ENCODE measurements at regions not wholly inside any gene's neighbourhood (a gene's known extent, or its start where the extent isn't known, plus 50 kb on each side); places are given as distances from the start of the nearest gene placed in this dataset.

- DNase-seq (ENCODE audit: low spot score) (no peak), FAIRE-seq (no peak)
Observed at GRCh38 chr5:143664623-143665022, 147.3 kb upstream of the HMHB1 start.

- no peak for DNase-seq (ENCODE audit: low spot score)
- FAIRE-seq: no peak
Observed at GRCh38 chr5:143663872-143664271, 148.1 kb upstream of the HMHB1 start.

GRCh38 chr5:143662020-143662419 lies 149.9 kb upstream of the HMHB1 start:
- FAIRE-seq: no peak
- DNase-seq (ENCODE audit: low spot score): no peak

- DNase-seq (ENCODE audit: low spot score): no peak
- FAIRE-seq: no peak
Observed at GRCh38 chr5:143660625-143661024, 151.3 kb upstream of the HMHB1 start.

- no peak for DNase-seq (ENCODE audit: low spot score)
- no peak for FAIRE-seq
Observed at GRCh38 chr5:143659599-143660238, 152.2 kb upstream of the HMHB1 start.

GRCh38 chr5:143658956-143659355 lies 153.0 kb upstream of the HMHB1 start:
- FAIRE-seq: no peak
- no peak for DNase-seq (ENCODE audit: low spot score)

GRCh38 chr5:143657647-143658285 lies 154.2 kb upstream of the HMHB1 start:
- no peak for FAIRE-seq
- DNase-seq (ENCODE audit: low spot score): no peak

- FAIRE-seq (no peak), DNase-seq (ENCODE audit: low spot score) (no peak)
Observed at GRCh38 chr5:143653766-143654282, 158.1 kb upstream of the HMHB1 start.

- FAIRE-seq (no peak), DNase-seq (ENCODE audit: low spot score) (no peak)
Observed at GRCh38 chr5:143653256-143653655, 158.7 kb upstream of the HMHB1 start.

- no peak for DNase-seq (ENCODE audit: low spot score)
- no peak for FAIRE-seq
Observed at GRCh38 chr5:143652108-143652700, 159.8 kb upstream of the HMHB1 start.

GRCh38 chr5:143649937-143650621 lies 161.9 kb upstream of the HMHB1 start:
- FAIRE-seq (no peak), DNase-seq (ENCODE audit: low spot score) (no peak)

- DNase-seq (ENCODE audit: low spot score) (no peak), FAIRE-seq (no peak)
Observed at GRCh38 chr5:143648696-143649095, 163.3 kb upstream of the HMHB1 start.

GRCh38 chr5:143646961-143647360 lies 165.0 kb upstream of the HMHB1 start:
- FAIRE-seq (no peak), DNase-seq (ENCODE audit: low spot score) (no peak)

- no peak for FAIRE-seq
- no peak for DNase-seq (ENCODE audit: low spot score)
Observed at GRCh38 chr5:143645356-143645755, 166.6 kb upstream of the HMHB1 start.

- FAIRE-seq: no peak
Observed at GRCh38 chr5:143644727-143645126, 167.2 kb upstream of the HMHB1 start.

GRCh38 chr5:143642791-143643190 lies 169.2 kb upstream of the HMHB1 start:
- FAIRE-seq: no peak
- no peak for DNase-seq (ENCODE audit: low spot score)

More at GRCh38 chr5:143644727-143645126, 167.2 kb upstream of the HMHB1 start:
- no peak for DNase-seq (ENCODE audit: low spot score)

- no peak for FAIRE-seq
Observed at GRCh38 chr5:143641549-143642355, 170.2 kb upstream of the HMHB1 start.

GRCh38 chr5:143638654-143639053 lies 173.3 kb upstream of the HMHB1 start:
- no peak for FAIRE-seq
- no peak for DNase-seq (ENCODE audit: low spot score)

More at GRCh38 chr5:143641549-143642355, 170.2 kb upstream of the HMHB1 start:
- no peak for DNase-seq (ENCODE audit: low spot score)

- no peak for FAIRE-seq
- DNase-seq (ENCODE audit: low spot score): no peak
Observed at GRCh38 chr5:143636931-143637528, 174.9 kb upstream of the HMHB1 start.

- FAIRE-seq: no peak
- no peak for DNase-seq (ENCODE audit: low spot score)
Observed at GRCh38 chr5:143635888-143636287, 176.1 kb upstream of the HMHB1 start.
